ENCODE measurements at regions not wholly inside any gene's neighbourhood (a gene's known extent, or its start where the extent isn't known, plus 50 kb on each side); places are given as distances from the start of the nearest gene placed in this dataset.

DNA sequence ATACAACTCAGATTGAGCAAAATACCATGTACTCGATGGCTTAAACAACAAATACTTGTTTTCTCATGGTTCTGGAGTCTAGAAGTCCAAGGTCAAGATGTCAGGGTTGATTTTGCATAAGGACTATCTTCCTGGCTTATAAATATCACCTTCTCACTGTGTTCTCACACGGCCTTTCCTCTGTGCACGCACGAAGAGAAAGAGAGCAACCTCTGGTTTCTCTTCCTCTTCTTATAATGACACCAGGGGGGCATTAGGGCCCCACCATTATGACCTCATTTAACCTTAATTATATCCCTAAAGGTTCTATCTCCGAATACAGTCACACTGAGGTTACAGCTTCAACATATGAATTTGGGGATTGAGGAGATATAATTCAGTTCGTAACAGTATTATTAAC is 504.0 kb downstream of the MAGEE1 start:
- no peak for TF ChIP-seq MAX (IDR thresholded peaks at IDR 0.05)
- no peak for TF ChIP-seq CREB1 (IDR thresholded peaks at IDR 0.05; ENCODE audit: low read depth)
- no peak for TF ChIP-seq YY1 (IDR thresholded peaks at IDR 0.05; ENCODE audit: low read depth)
- no peak for TF ChIP-seq RAD21 (IDR thresholded peaks at IDR 0.05; ENCODE audit: low read depth)
- TF ChIP-seq TAF1 (IDR thresholded peaks at IDR 0.05; ENCODE audit: low read depth): no peak
- TF ChIP-seq EP300 (IDR thresholded peaks at IDR 0.05; ENCODE audit: borderline replicate concordance): no peak
- TF ChIP-seq NFIC (IDR thresholded peaks at IDR 0.05): no peak
- TF ChIP-seq USF1 (IDR thresholded peaks at IDR 0.05): no peak
- TF ChIP-seq, protein P1, sequence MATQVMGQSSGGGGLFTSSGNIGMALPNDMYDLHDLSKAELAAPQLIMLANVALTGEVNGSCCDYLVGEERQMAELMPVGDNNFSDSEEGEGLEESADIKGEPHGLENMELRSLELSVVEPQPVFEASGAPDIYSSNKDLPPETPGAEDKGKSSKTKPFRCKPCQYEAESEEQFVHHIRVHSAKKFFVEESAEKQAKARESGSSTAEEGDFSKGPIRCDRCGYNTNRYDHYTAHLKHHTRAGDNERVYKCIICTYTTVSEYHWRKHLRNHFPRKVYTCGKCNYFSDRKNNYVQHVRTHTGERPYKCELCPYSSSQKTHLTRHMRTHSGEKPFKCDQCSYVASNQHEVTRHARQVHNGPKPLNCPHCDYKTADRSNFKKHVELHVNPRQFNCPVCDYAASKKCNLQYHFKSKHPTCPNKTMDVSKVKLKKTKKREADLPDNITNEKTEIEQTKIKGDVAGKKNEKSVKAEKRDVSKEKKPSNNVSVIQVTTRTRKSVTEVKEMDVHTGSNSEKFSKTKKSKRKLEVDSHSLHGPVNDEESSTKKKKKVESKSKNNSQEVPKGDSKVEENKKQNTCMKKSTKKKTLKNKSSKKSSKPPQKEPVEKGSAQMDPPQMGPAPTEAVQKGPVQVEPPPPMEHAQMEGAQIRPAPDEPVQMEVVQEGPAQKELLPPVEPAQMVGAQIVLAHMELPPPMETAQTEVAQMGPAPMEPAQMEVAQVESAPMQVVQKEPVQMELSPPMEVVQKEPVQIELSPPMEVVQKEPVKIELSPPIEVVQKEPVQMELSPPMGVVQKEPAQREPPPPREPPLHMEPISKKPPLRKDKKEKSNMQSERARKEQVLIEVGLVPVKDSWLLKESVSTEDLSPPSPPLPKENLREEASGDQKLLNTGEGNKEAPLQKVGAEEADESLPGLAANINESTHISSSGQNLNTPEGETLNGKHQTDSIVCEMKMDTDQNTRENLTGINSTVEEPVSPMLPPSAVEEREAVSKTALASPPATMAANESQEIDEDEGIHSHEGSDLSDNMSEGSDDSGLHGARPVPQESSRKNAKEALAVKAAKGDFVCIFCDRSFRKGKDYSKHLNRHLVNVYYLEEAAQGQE (IDR thresholded peaks at IDR 0.05; ENCODE audit: low read depth): no peak
- no peak for TF ChIP-seq CEBPB (IDR thresholded peaks at IDR 0.05)
- TF ChIP-seq TEAD4 (IDR thresholded peaks at IDR 0.05): no peak
- no peak for TF ChIP-seq EGR1 (IDR thresholded peaks at IDR 0.05)
